GM20000 (cell line): ENCODE measurements at regions not wholly inside any gene's neighbourhood (a gene's known extent, or its start where the extent isn't known, plus 50 kb on each side); places are given as distances from the start of the nearest gene placed in this dataset.

Source experiments
- DNase-seq: peaks from one replicate; pipeline ENCODE4 v3.0.0; 2012; ENCODE audit warnings: low spot score
- TF ChIP-seq, protein P1 (sequence below): IDR thresholded peaks from 2 replicates; pipeline ENCODE4 v1.5.1; 2012; ENCODE audit warnings: mild to moderate bottlenecking, control low read depth; ENCODE audit errors: extremely low read depth, missing control alignments

DNA sequence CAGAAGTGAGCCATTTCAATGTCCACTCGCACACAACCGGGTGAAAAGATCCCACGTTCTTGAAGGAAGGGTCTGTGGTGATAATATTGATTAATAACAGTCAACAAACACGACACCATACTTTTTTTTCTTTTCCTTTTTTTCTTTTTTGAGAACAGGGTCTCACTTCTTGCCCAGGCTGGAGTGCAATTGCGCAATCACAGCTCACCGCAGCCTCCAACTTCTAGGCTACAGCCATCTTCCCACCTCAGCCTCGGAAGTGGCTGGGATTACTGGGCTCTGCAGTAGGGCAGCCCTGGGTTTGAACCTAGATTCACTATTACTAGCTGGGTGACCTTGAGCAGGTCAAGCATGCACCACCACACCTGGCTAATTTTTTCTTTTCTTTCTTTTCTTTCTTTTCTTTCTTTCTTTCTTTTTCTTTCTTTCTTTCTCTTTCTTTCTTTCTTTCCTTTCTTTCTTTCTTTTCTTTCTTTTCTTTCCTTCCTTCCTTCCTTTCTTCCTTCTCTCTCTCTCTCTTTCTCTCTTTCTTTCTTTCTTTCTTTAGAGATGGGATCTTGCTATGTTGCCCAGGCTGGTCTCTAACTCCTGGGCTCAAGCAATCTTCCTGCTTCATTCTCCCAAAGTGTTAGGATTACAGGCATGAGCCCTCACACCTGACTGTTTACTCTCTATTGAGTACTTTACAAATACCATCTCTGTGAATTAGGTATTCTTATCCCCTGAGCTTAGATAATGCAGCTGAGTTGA lies 123.9 kb downstream of the SNX5 start:
- DNase-seq, result no peak
- TF ChIP-seq, protein P1, sequence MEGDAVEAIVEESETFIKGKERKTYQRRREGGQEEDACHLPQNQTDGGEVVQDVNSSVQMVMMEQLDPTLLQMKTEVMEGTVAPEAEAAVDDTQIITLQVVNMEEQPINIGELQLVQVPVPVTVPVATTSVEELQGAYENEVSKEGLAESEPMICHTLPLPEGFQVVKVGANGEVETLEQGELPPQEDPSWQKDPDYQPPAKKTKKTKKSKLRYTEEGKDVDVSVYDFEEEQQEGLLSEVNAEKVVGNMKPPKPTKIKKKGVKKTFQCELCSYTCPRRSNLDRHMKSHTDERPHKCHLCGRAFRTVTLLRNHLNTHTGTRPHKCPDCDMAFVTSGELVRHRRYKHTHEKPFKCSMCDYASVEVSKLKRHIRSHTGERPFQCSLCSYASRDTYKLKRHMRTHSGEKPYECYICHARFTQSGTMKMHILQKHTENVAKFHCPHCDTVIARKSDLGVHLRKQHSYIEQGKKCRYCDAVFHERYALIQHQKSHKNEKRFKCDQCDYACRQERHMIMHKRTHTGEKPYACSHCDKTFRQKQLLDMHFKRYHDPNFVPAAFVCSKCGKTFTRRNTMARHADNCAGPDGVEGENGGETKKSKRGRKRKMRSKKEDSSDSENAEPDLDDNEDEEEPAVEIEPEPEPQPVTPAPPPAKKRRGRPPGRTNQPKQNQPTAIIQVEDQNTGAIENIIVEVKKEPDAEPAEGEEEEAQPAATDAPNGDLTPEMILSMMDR, result no peak

DNA sequence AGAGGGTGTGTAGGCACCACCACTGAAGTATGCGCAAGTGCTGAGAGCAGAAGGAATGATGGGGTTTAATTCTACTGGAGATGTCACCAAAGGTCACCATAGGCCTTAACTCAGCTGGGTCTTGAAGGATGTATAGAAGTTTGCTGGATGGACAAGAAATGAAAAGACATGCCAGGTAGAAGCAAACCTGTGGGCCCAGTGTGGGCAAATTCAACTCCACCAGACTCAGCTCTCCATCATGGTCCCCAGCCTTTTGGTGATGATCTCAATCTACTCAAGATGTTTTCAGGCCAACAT lies 124.5 kb downstream of the SNX5 start:
- TF ChIP-seq, protein P1, result no peak
- no peak for DNase-seq

DNA sequence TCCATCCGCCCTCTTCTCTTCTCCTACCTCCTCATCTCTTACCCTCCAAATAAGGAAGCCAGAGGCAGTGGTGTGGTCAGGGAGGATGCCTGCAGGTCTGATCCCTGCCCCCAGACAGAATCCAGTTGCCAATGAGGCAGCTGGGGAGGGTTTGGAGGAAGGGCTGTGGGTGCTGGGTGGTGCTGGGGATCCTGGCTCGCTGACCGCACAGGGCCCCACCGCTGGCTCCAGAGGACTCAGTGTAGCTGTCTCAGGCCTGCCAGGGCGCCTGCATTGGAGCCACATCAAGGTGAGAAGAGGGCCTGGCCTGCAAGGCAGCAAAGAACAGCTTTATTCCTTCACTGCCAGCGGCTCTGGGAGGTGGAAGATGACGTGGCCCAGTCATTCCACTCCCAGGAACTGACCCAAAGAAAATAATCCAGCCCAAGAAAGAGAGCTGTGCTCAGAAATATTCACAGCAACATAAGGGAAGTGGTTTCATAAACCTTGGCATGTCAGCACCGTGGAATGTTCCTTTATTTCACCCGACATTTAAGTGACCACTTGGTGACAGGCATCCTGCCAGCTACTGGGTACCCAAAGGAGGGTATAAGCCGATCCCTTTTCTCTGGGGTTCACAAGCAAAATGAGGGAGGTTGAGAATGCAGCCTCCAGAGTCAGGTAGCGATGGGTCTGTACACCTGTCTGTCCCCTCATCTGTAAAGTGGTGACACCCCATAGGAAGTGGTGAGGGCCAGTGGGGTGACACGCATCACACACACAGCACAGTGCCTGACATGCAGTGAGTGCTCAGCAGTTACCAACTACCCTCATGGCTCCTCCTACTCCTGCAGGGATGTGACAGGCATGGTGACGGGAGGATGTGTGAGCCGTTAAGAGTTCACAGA lies 125.1 kb downstream of the SNX5 start:
- no peak for DNase-seq
- TF ChIP-seq, protein P1, result no peak

DNA sequence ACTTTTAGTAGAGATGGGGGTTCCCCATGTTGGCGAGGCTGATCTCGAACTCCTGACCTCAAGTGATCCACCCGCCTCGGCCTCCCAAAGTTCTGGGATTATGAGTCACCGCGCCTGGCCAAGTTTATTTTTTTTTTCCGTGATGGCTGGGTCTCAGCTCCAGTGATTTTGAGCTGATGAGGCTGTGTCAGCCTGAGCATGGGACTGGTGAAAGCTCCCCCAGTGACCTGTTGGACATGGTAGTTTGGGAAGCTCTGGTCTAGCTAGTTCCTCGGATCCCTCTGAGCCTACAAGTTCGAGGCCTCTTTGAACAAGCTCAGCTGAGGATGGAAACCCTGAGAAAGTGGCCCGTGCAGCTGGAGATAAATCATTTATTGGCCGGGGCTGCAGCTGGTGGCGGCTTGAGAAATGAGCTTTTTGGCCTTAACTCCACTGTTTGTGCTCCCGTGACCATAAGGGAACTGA lies 126.8 kb downstream of the SNX5 start:
- no peak for DNase-seq

DNA sequence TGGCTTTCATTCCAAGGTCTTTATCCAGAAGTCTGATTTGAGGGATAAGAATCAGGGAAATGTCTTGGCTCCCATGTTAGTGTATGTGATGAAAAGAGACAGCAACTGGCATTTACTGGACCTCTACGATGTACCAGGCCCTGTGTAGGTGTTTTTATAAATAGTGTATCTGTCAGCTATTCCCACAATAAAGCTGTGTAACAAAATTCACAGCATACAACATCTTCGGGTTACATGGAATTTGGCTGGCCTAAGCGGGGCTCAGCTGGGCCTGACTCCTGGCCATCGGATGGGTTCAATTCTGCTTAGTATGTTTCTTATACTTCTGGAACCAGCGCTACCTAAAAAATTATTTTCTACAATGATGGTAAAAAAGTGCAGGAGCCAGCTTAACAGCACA lies 128.2 kb downstream of the SNX5 start:
- DNase-seq, result no peak
- TF ChIP-seq, protein P1, result no peak

More for the DNA sequence above, 126.8 kb downstream of the SNX5 start:
- TF ChIP-seq, protein P1, result no peak

DNA sequence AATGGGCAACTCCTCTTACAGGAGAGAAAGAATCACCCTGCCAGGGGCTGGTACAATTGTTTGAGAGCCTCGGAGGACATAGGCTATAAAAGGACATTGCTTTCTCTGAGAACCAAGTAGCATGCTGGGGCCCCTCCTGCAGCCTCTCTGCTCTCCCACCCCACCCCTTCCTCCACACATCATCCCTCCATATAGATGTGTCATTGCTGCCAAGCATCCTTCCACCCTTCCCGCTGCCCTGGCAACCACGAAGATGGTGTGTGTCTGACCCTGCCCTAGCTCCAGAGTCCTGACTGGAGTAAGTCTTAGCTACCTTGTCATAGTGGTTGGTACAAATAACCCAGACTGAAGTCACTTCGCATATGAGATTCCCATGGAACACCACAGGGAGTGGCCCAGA lies 129.7 kb downstream of the SNX5 start:
- no peak for DNase-seq
- TF ChIP-seq, protein P1, result no peak

DNA sequence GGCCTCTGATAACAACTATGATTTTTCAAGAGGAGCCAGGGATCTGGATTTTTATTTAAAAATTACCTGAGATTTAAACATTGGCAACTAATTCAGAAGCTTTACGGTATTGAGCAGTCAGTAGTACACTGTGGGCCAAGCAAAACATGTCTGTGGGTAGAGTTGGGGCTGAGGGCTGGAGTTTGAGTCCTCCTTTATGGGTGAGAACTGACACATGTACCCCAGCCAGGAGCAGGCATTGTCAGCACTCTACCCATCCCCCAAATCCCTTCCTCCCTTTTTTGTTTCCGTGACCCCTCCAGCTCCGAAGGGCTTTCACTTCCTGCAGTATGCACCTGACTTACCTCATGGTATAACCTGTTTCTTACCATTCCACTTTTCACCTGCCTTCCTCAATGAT lies 131.4 kb downstream of the SNX5 start:
- DNase-seq, result no peak
- TF ChIP-seq, protein P1, result no peak
